H1 (cell line): ENCODE measurements at regions not wholly inside any gene's neighbourhood (a gene's known extent, or its start where the extent isn't known, plus 50 kb on each side); places are given as distances from the start of the nearest gene placed in this dataset.
A peak's percentile ranks its signal among the peaks of the same experiment; 100 is the strongest.

Source experiments
- CTCF ChIA-PET: fragments of 300-600 bp; sonication (Branson Sonifier 250); formaldehyde crosslinking; loops from one replicate; lab custom pipeline; 2021; ENCODE audit not compliant: partially characterized antibody; lab: Charles Lee
- POLR2A ChIA-PET: fragments of 300-600 bp; sonication (Branson Sonifier 250); formaldehyde crosslinking; loops from one replicate; lab custom pipeline; 2021; ENCODE audit warnings: inconsistent platforms; ENCODE audit not compliant: partially characterized antibody; lab: Charles Lee
- DNase-seq, 2 experiments: peaks; one replicate each; pipeline versions ENCODE4 v3.0.0 to v3.0.0-alpha.2; 2010 to 2022; ENCODE audit warnings: low spot score in 2 of 2, low read depth in 1 of 2, mixed read lengths in 1 of 2
- FAIRE-seq: peaks from 2 replicates; lab custom pipeline; 2011; peaks lifted over from hg19 to GRCh38; lab: Jason Lieb, UNC
- H2AFZ ChIP-seq: 2 replicates; pipeline ENCODE4 v1.8.1; 2012; ENCODE audit warnings: low read length, inconsistent platforms
- H2AK5ac ChIP-seq: 2 replicates; pipeline ENCODE4 v1.6.1; 2013; ENCODE audit warnings: low read depth, low read length
- H2BK120ac ChIP-seq: replicated peaks from 2 replicates; pipeline ENCODE3; 2013; ENCODE audit warnings: low read depth, low read length, inconsistent platforms
- H2BK12ac ChIP-seq: 2 replicates; pipeline ENCODE4 v1.6.1; 2013; ENCODE audit warnings: low read depth, low read length
- H2BK15ac ChIP-seq: 2 replicates; pipeline ENCODE4 v1.6.1; 2013; ENCODE audit warnings: low read length
- H2BK20ac ChIP-seq: 2 replicates; pipeline ENCODE4 v1.6.1; 2013; ENCODE audit warnings: low read length
- H2BK5ac ChIP-seq: 2 replicates; pipeline ENCODE4 v1.6.1; 2013; ENCODE audit warnings: low read depth, low read length
- H3K14ac ChIP-seq: 2 replicates; pipeline ENCODE4 v1.6.1; 2013; ENCODE audit warnings: inconsistent platforms; ENCODE audit not compliant: insufficient read length
- H3K18ac ChIP-seq: 2 replicates; pipeline ENCODE4 v1.6.1; 2013; ENCODE audit warnings: low read length; ENCODE audit errors: extremely low read depth
- H3K23ac ChIP-seq: 2 replicates; pipeline ENCODE4 v1.6.1; 2013; ENCODE audit warnings: inconsistent platforms; ENCODE audit not compliant: insufficient read length
- H3K23me2 ChIP-seq: 2 replicates; pipeline ENCODE4 v1.6.1; 2013; ENCODE audit warnings: low read depth, low read length
- H3K27ac ChIP-seq: 2 replicates; pipeline ENCODE4 v1.6.1; 2011; ENCODE audit warnings: low read depth, low read length, inconsistent platforms
- H3K27me3 ChIP-seq, 4 experiments: replicated peaks in 1 of 4; 1 replicate in 1 of 4; 2 replicates in 3 of 4; pipeline versions ENCODE4 v1.6.1 to v1.8.1; 2011 to 2013; ENCODE audit warnings: low read length in 3 of 4, mild to moderate bottlenecking in 3 of 4, inconsistent platforms in 2 of 4, mixed read lengths in 2 of 4, moderate library complexity in 1 of 4; ENCODE audit not compliant: control insufficient read depth in 3 of 4, insufficient read depth in 3 of 4; ENCODE audit errors: extremely low read depth in 1 of 4
- H3K36me3 ChIP-seq, 4 experiments: 2 replicates each; pipeline versions ENCODE4 v1.6.1 to v1.8.1; 2011 to 2013; ENCODE audit warnings: mild to moderate bottlenecking in 4 of 4, low read length in 3 of 4, moderate library complexity in 2 of 4, control low read depth in 1 of 4, inconsistent platforms in 1 of 4; ENCODE audit not compliant: insufficient read depth in 4 of 4, control insufficient read depth in 2 of 4
- H3K4ac ChIP-seq: replicated peaks from 2 replicates; pipeline ENCODE3; 2013; ENCODE audit warnings: low read length, low read depth, mixed read lengths, inconsistent platforms; ENCODE audit not compliant: insufficient read length
- H3K4me1 ChIP-seq, 4 experiments: replicated peaks in 1 of 4; 1 replicate in 1 of 4; 2 replicates in 3 of 4; pipeline versions ENCODE4 v1.6.1 to v1.8.1; 2011 to 2013; ENCODE audit warnings: low read length in 3 of 4, inconsistent platforms in 2 of 4, mixed read lengths in 1 of 4; ENCODE audit not compliant: insufficient read depth in 4 of 4, control insufficient read depth in 3 of 4
- H3K4me2 ChIP-seq, 2 experiments: 2 replicates each; pipeline versions ENCODE4 v1.6.1 to v1.8.1; 2011 to 2013; ENCODE audit warnings: low read depth in 2 of 2, low read length in 2 of 2, control low read depth in 1 of 2, inconsistent platforms in 1 of 2, mild to moderate bottlenecking in 1 of 2; ENCODE audit not compliant: insufficient read depth in 1 of 2
- H3K4me3 ChIP-seq, 4 experiments: fragments of 200-600, 300-600 bp in 1 of 4; sonication (generic), shearing (Covaris generic), sonication (Bioruptor Twin) in 1 of 4; 2 replicates each; pipeline versions ENCODE4 v1.5.1 to v1.8.1; 2011 to 2016; ENCODE audit warnings: low read length in 4 of 4, low read depth in 3 of 4, control low read depth in 2 of 4, inconsistent platforms in 2 of 4, mild to moderate bottlenecking in 2 of 4, mixed read lengths in 1 of 4, moderate library complexity in 1 of 4; ENCODE audit not compliant: insufficient read depth in 2 of 4; ENCODE audit errors: extremely low read depth in 1 of 4
- H3K56ac ChIP-seq: replicated peaks from 2 replicates; pipeline ENCODE3; 2013; ENCODE audit warnings: low read depth, mild to moderate bottlenecking, mixed read lengths, low read length, inconsistent platforms; ENCODE audit not compliant: insufficient read length
- H3K79me1 ChIP-seq: 2 replicates; pipeline ENCODE4 v1.6.1; 2013; ENCODE audit warnings: low read depth, low read length, control low read depth
- H3K79me2 ChIP-seq, 2 experiments: 2 replicates each; pipeline versions ENCODE4 v1.6.1 to v1.8.1; 2012 to 2013; ENCODE audit warnings: low read length in 2 of 2, mild to moderate bottlenecking in 2 of 2, inconsistent platforms in 1 of 2; ENCODE audit not compliant: insufficient read depth in 2 of 2, control insufficient read depth in 1 of 2
- H3K9ac ChIP-seq, 4 experiments: replicated peaks in 1 of 4; 1 replicate in 1 of 4; 2 replicates in 3 of 4; pipeline versions ENCODE4 v1.6.1 to v1.8.1; 2011 to 2013; ENCODE audit warnings: low read depth in 3 of 4, low read length in 3 of 4, control low read depth in 2 of 4, mild to moderate bottlenecking in 2 of 4, moderate library complexity in 2 of 4, inconsistent platforms in 1 of 4; ENCODE audit errors: extremely low read depth in 1 of 4
- H3K9me3 ChIP-seq, 2 experiments: 2 replicates each; pipeline versions ENCODE4 v1.6.1 to v1.8.1; 2012 to 2013; ENCODE audit warnings: mild to moderate bottlenecking in 2 of 2, moderate library complexity in 2 of 2, control low read depth in 1 of 2, inconsistent platforms in 1 of 2, low read depth in 1 of 2, low read length in 1 of 2, mixed read lengths in 1 of 2; ENCODE audit not compliant: insufficient read depth in 2 of 2
- H4K20me1 ChIP-seq, 2 experiments: replicated peaks in 1 of 2; 2 replicates each; pipeline versions ENCODE3 to v1.8.1; 2011 to 2013; ENCODE audit warnings: inconsistent platforms in 2 of 2, low read length in 2 of 2, mild to moderate bottlenecking in 1 of 2; ENCODE audit not compliant: insufficient read depth in 2 of 2, control insufficient read depth in 1 of 2
- H4K5ac ChIP-seq: 2 replicates; pipeline ENCODE4 v1.6.1; 2013; ENCODE audit warnings: low read length, low read depth, mixed read lengths, inconsistent platforms; ENCODE audit not compliant: insufficient read length
- H4K8ac ChIP-seq: 2 replicates; pipeline ENCODE4 v1.8.0; 2013; ENCODE audit warnings: mild to moderate bottlenecking, moderate library complexity, low read length, inconsistent platforms; ENCODE audit not compliant: insufficient read depth; ENCODE audit errors: extremely low read depth
- H4K91ac ChIP-seq: replicated peaks from 2 replicates; pipeline ENCODE3; 2013; ENCODE audit warnings: low read length, mixed read lengths, inconsistent platforms; ENCODE audit not compliant: insufficient read length
- CEBPB ChIP-seq: IDR thresholded peaks from 2 replicates; pipeline ENCODE4 v1.6.1; 2012; ENCODE audit warnings: low read depth, low read length
- JUND ChIP-seq: IDR thresholded peaks from 2 replicates; pipeline ENCODE4 v1.6.1; 2011; ENCODE audit warnings: mild to moderate bottlenecking, improper control_type of control experiment, low read length

- Histone ChIP-seq H3K23ac (no peak overlapping the region), H3K9me3 (no peaks in the 10 kb centered on the region), H4K91ac (no peak overlapping the region), H3K36me3 (no peaks in the 10 kb centered on the region), H3K4me3 (no peak overlapping the region), H4K20me1 (no peaks in the 10 kb centered on the region), H2BK15ac (no peak overlapping the region), H3K9ac (no peak overlapping the region), H3K23me2 (no peaks in the 10 kb centered on the region), H3K4me2 (no peak overlapping the region), H3K56ac (no peak overlapping the region), H3K18ac (no peak overlapping the region), H3K79me2 (no peaks in the 10 kb centered on the region), H2BK120ac (no peak overlapping the region), H3K4ac (no peak overlapping the region), H2AFZ (no peak overlapping the region), H3K27ac (no peak overlapping the region), H2BK20ac (no peak overlapping the region), H3K79me1 (no peaks in the 10 kb centered on the region), H3K14ac (no peak overlapping the region), H4K5ac (no peak overlapping the region), H3K4me1 (no peaks in the 10 kb centered on the region; a peak in 1 of 7 replicates), H2BK12ac (no peak overlapping the region), H3K27me3 (no peaks in the 10 kb centered on the region), H4K8ac (no peak overlapping the region), H2BK5ac (no peak overlapping the region), H2AK5ac (no peak overlapping the region)
- DNase-seq (no peak), FAIRE-seq (no peak)
- TF ChIP-seq CEBPB (peak; percentile 91), JUND (no peak)
- CTCF ChIA-PET, result interaction anchor here (1.0 kb wide), 1 partner anchor 661 kb away, joined by 3 read pairs; no protein-coding TSS in a partner anchor
- POLR2A ChIA-PET, result no interaction called here
Measured at GRCh38 chr14:84535484-84535883, 994.5 kb upstream of the FLRT2 start.
